Thoracic aorta (tissue), 2 donors: ENCODE measurements at regions not wholly inside any gene's neighbourhood (a gene's known extent, or its start where the extent isn't known, plus 50 kb on each side); places are given as distances from the start of the nearest gene placed in this dataset.
"Not testable (repeated sequence)": the region's sequence is repeated elsewhere in the genome, so short reads cannot be mapped to it uniquely, and the experiment has no call there.

Source experiments
- ATAC-seq: fragments of 150-250 bp; one replicate; pipeline ENCODE4 v1.8.0; 2017; ENCODE audit warnings: low read depth; ENCODE audit not compliant: insufficient number of reproducible peaks, low FRiP score
- DNase-seq: peaks from one replicate; pipeline ENCODE4 v3.0.0-alpha.2; 2020; ENCODE audit warnings: low spot score
- H3K27ac ChIP-seq, 2 donors: fragments of 200-600 bp; sonication (generic); 1 replicate in 1 of 2; 2 replicates in 1 of 2; pipeline ENCODE4 v1.5.1; 2016; ENCODE audit warnings: mild to moderate bottlenecking in 2 of 2, moderate library complexity in 2 of 2
- H3K27me3 ChIP-seq: fragments of 200-600 bp; sonication (generic); replicated peaks from 2 replicates; pipeline ENCODE4 v1.6.0; 2016; ENCODE audit warnings: mild to moderate bottlenecking; ENCODE audit not compliant: insufficient read depth
- H3K36me3 ChIP-seq: fragments of 200-600 bp; sonication (generic); one replicate; pipeline ENCODE4 v1.5.1; 2016
- H3K4me1 ChIP-seq, 2 donors: fragments of 200-600 bp; sonication (generic); 1 replicate in 1 of 2; 2 replicates in 1 of 2; pipeline versions ENCODE4 v1.5.1 to v1.6.0; 2016; ENCODE audit warnings: low read depth in 2 of 2, mild to moderate bottlenecking in 1 of 2; ENCODE audit not compliant: control insufficient read depth in 1 of 2
- H3K4me3 ChIP-seq: fragments of 200-600 bp; sonication (generic); 2 replicates; pipeline ENCODE4 v1.5.1; 2016; ENCODE audit warnings: mild to moderate bottlenecking
- H3K9me3 ChIP-seq: fragments of 200-600 bp; sonication (generic); 2 replicates; pipeline ENCODE4 v1.5.1; 2016

- not testable (repeated sequence) for H3K4me3 ChIP-seq, H3K27ac ChIP-seq, ATAC-seq, H3K9me3 ChIP-seq, H3K27me3 ChIP-seq, DNase-seq, H3K36me3 ChIP-seq, H3K4me1 ChIP-seq
Observed at GRCh38 chr1:206288453-206288852, 85.1 kb downstream of the SRGAP2 start.

GRCh38 chr1:206297145-206298031 is 94.0 kb downstream of the SRGAP2 start:
- not testable (repeated sequence) for H3K27me3 ChIP-seq, H3K9me3 ChIP-seq, H3K4me1 ChIP-seq, ATAC-seq, H3K4me3 ChIP-seq, H3K27ac ChIP-seq, H3K36me3 ChIP-seq, DNase-seq

GRCh38 chr1:206298032-206298392 is 94.7 kb downstream of the SRGAP2 start:
- not testable (repeated sequence) for H3K36me3 ChIP-seq, DNase-seq, H3K4me1 ChIP-seq, H3K4me3 ChIP-seq, ATAC-seq, H3K27me3 ChIP-seq, H3K9me3 ChIP-seq, H3K27ac ChIP-seq

- H3K4me1 ChIP-seq, DNase-seq, ATAC-seq, H3K9me3 ChIP-seq, H3K27me3 ChIP-seq, H3K27ac ChIP-seq, H3K4me3 ChIP-seq, H3K36me3 ChIP-seq: not testable (repeated sequence)
Observed at GRCh38 chr1:206299181-206299791, 95.9 kb downstream of the SRGAP2 start.

- DNase-seq, H3K9me3 ChIP-seq, H3K27ac ChIP-seq, H3K4me1 ChIP-seq, H3K27me3 ChIP-seq, H3K4me3 ChIP-seq, H3K36me3 ChIP-seq, ATAC-seq: not testable (repeated sequence)
Observed at GRCh38 chr1:206299942-206300341, 96.6 kb downstream of the SRGAP2 start.

- ATAC-seq, H3K27me3 ChIP-seq, H3K4me3 ChIP-seq, H3K9me3 ChIP-seq, DNase-seq, H3K36me3 ChIP-seq, H3K27ac ChIP-seq, H3K4me1 ChIP-seq: not testable (repeated sequence)
Observed at GRCh38 chr1:206302056-206302455, 98.7 kb downstream of the SRGAP2 start.

- not testable (repeated sequence) for DNase-seq, H3K36me3 ChIP-seq, H3K27ac ChIP-seq
Observed at GRCh38 chr1:206307442-206307841, 104.1 kb downstream of the SRGAP2 start.

GRCh38 chr1:206310948-206311347 is 107.6 kb downstream of the SRGAP2 start:
- not testable (repeated sequence) for H3K27ac ChIP-seq, H3K36me3 ChIP-seq, H3K4me3 ChIP-seq, H3K4me1 ChIP-seq, ATAC-seq, H3K27me3 ChIP-seq, H3K9me3 ChIP-seq, DNase-seq

More at GRCh38 chr1:206307442-206307841, 104.1 kb downstream of the SRGAP2 start:
- not testable (repeated sequence) for H3K9me3 ChIP-seq, H3K4me3 ChIP-seq, H3K4me1 ChIP-seq, ATAC-seq, H3K27me3 ChIP-seq

- DNase-seq, H3K27me3 ChIP-seq, H3K27ac ChIP-seq, H3K4me3 ChIP-seq, H3K36me3 ChIP-seq, H3K9me3 ChIP-seq, ATAC-seq, H3K4me1 ChIP-seq: not testable (repeated sequence)
Observed at GRCh38 chr1:206311611-206312273, 108.4 kb downstream of the SRGAP2 start.

- not testable (repeated sequence) for H3K27me3 ChIP-seq, H3K9me3 ChIP-seq, H3K27ac ChIP-seq, H3K4me3 ChIP-seq, H3K4me1 ChIP-seq, DNase-seq, ATAC-seq, H3K36me3 ChIP-seq
Observed at GRCh38 chr1:206312274-206312665, 108.9 kb downstream of the SRGAP2 start.

- not testable (repeated sequence) for H3K4me1 ChIP-seq, H3K9me3 ChIP-seq, DNase-seq, H3K27me3 ChIP-seq, H3K4me3 ChIP-seq, H3K27ac ChIP-seq, H3K36me3 ChIP-seq, ATAC-seq
Observed at GRCh38 chr1:206314951-206315636, 111.8 kb downstream of the SRGAP2 start.

- not testable (repeated sequence) for H3K9me3 ChIP-seq, H3K4me3 ChIP-seq
Observed at GRCh38 chr1:206316901-206317300, 113.6 kb downstream of the SRGAP2 start.

More at GRCh38 chr1:206316901-206317300, 113.6 kb downstream of the SRGAP2 start:
- not testable (repeated sequence) for H3K27ac ChIP-seq, ATAC-seq, DNase-seq, H3K27me3 ChIP-seq, H3K4me1 ChIP-seq, H3K36me3 ChIP-seq
